HEK293 (cell line): ENCODE measurements at regions not wholly inside any gene's neighbourhood (a gene's known extent, or its start where the extent isn't known, plus 50 kb on each side); places are given as distances from the start of the nearest gene placed in this dataset.

ENCODE experiments used
- CTCF ChIA-PET: fragments of 350-600 bp; formaldehyde crosslinking; extraction: SDS; loops from one replicate; lab custom pipeline; 2021; ENCODE audit warnings: antibody characterized with exemption; lab: Yijun Ruan, JAX
- POLR2A ChIA-PET: fragments of 300-600 bp; formaldehyde crosslinking; extraction: SDS; loops from one replicate; lab custom pipeline; 2020; ENCODE audit warnings: antibody characterized with exemption, inconsistent platforms; lab: Yijun Ruan, JAX
- H3K27ac ChIP-seq: fragments of 200-500 bp; sonication (Bioruptor generic); 2 replicates; pipeline ENCODE4 v1.5.1; 2014; ENCODE audit warnings: low read depth, low read length, control low read depth, inconsistent platforms; ENCODE audit errors: extremely low read depth
- H3K36me3 ChIP-seq, 2 experiments: fragments of 200-500 bp in 1 of 2; sonication (Bioruptor generic) in 1 of 2; 1 replicate in 1 of 2; 2 replicates in 1 of 2; pipeline ENCODE4 v1.5.1; 2014 to 2017; ENCODE audit warnings: inconsistent platforms in 2 of 2, low read length in 2 of 2; ENCODE audit not compliant: control insufficient read depth in 2 of 2, insufficient read depth in 1 of 2
- H3K4me1 ChIP-seq: fragments of 200-500 bp; sonication (Bioruptor generic); 2 replicates; pipeline ENCODE4 v1.5.1; 2014; ENCODE audit warnings: mild to moderate bottlenecking, low read length, inconsistent platforms; ENCODE audit not compliant: control insufficient read depth, insufficient read depth
- H3K4me3 ChIP-seq: 2 replicates; pipeline ENCODE4 v1.5.1; 2011; ENCODE audit warnings: low read depth, mild to moderate bottlenecking, control low read depth, low read length, moderate library complexity
- H3K9me3 ChIP-seq: fragments of 200-500 bp; sonication (Bioruptor generic); 2 replicates; pipeline ENCODE4 v1.5.1; 2014; ENCODE audit warnings: low read depth, low read length, inconsistent platforms; ENCODE audit not compliant: control insufficient read depth, insufficient read depth
- BCL11A ChIP-seq: fragments of 450-650 bp; formaldehyde crosslinking; IDR thresholded peaks from 2 replicates; pipeline ENCODE4 v1.5.1; 2016; ENCODE audit warnings: low read depth, missing biosample characterization, missing genetic modification characterization
- ZEB2 ChIP-seq: fragments of 450-650 bp; formaldehyde crosslinking; IDR thresholded peaks from 2 replicates; pipeline ENCODE4 v1.5.1; 2016; ENCODE audit warnings: missing biosample characterization, missing genetic modification characterization
- ZIC2 ChIP-seq: fragments of 450-650 bp; formaldehyde crosslinking; IDR thresholded peaks from 2 replicates; pipeline ENCODE4 v1.5.1; 2016; ENCODE audit warnings: missing biosample characterization, missing genetic modification characterization
- ZNF114 ChIP-seq: fragments of 450-650 bp; formaldehyde crosslinking; IDR thresholded peaks from 2 replicates; pipeline ENCODE4 v1.5.0; 2017; ENCODE audit warnings: missing biosample characterization, missing genetic modification characterization
- ZNF155 ChIP-seq: fragments of 450-650 bp; formaldehyde crosslinking; IDR thresholded peaks from 2 replicates; pipeline ENCODE4 v1.5.1; 2016; ENCODE audit warnings: missing biosample characterization, missing genetic modification characterization
- ZNF16 ChIP-seq: fragments of 450-650 bp; formaldehyde crosslinking; IDR thresholded peaks from 2 replicates; pipeline ENCODE4 v1.5.1; 2016; ENCODE audit warnings: low read depth, missing biosample characterization, missing genetic modification characterization
- ZNF169 ChIP-seq: fragments of 450-650 bp; formaldehyde crosslinking; IDR thresholded peaks from 2 replicates; pipeline ENCODE4 v1.5.1; 2016; ENCODE audit warnings: missing biosample characterization, missing genetic modification characterization
- ZNF23 ChIP-seq: fragments of 450-650 bp; formaldehyde crosslinking; IDR thresholded peaks from 2 replicates; pipeline ENCODE4 v1.5.1; 2016; ENCODE audit warnings: missing biosample characterization, missing genetic modification characterization, borderline replicate concordance
- ZNF24 ChIP-seq: fragments of 450-650 bp; formaldehyde crosslinking; IDR thresholded peaks from 2 replicates; pipeline ENCODE4 v1.5.1; 2016; ENCODE audit warnings: missing biosample characterization, missing genetic modification characterization
- ZNF280C ChIP-seq: fragments of 450-650 bp; formaldehyde crosslinking; IDR thresholded peaks from 2 replicates; pipeline ENCODE4 v1.5.1; 2016; ENCODE audit warnings: missing biosample characterization, missing genetic modification characterization
- ZNF292 ChIP-seq: fragments of 450-650 bp; formaldehyde crosslinking; IDR thresholded peaks from 2 replicates; pipeline ENCODE4 v1.5.1; 2016; ENCODE audit warnings: low read depth, missing biosample characterization, missing genetic modification characterization, borderline replicate concordance
- ZNF302 ChIP-seq: fragments of 450-650 bp; formaldehyde crosslinking; IDR thresholded peaks from 2 replicates; pipeline ENCODE4 v1.5.1; 2016; ENCODE audit warnings: missing biosample characterization, missing genetic modification characterization, low read depth
- ZNF560 ChIP-seq: fragments of 450-650 bp; formaldehyde crosslinking; IDR thresholded peaks from 2 replicates; pipeline ENCODE4 v1.5.1; 2017; ENCODE audit warnings: missing biosample characterization, missing genetic modification characterization, borderline replicate concordance
- ZNF596 ChIP-seq: fragments of 450-650 bp; IDR thresholded peaks from 2 replicates; pipeline ENCODE4 v1.5.0; 2018; ENCODE audit warnings: missing biosample characterization, mild to moderate bottlenecking, missing genetic modification characterization, moderate library complexity
- ZNF626 ChIP-seq: fragments of 450-650 bp; sonication (Bioruptor Pico); formaldehyde crosslinking; IDR thresholded peaks from 2 replicates; pipeline ENCODE4 v1.5.1; 2018; ENCODE audit warnings: missing biosample characterization, missing genetic modification characterization, inconsistent platforms
- ZNF654 ChIP-seq: fragments of 450-650 bp; formaldehyde crosslinking; IDR thresholded peaks from 2 replicates; pipeline ENCODE4 v1.5.1; 2016; ENCODE audit warnings: low read depth, missing biosample characterization, missing genetic modification characterization
- ZNF701 ChIP-seq: fragments of 450-650 bp; formaldehyde crosslinking; IDR thresholded peaks from 2 replicates; pipeline ENCODE4 v1.5.1; 2016; ENCODE audit warnings: missing biosample characterization, missing genetic modification characterization
- TF ChIP-seq, protein P1 (sequence below): fragments of 450-650 bp; formaldehyde crosslinking; IDR thresholded peaks from 2 replicates; pipeline ENCODE4 v1.5.1; 2016; ENCODE audit warnings: missing biosample characterization, missing genetic modification characterization
- TF ChIP-seq, protein P2 (sequence below): fragments of 450-650 bp; formaldehyde crosslinking; IDR thresholded peaks from 2 replicates; pipeline ENCODE4 v1.5.1; 2016; ENCODE audit warnings: missing biosample characterization, missing genetic modification characterization
- TF ChIP-seq, protein P3 (sequence below): fragments of 450-650 bp; formaldehyde crosslinking; IDR thresholded peaks from 2 replicates; pipeline ENCODE4 v1.5.1; 2016; ENCODE audit warnings: missing biosample characterization, missing genetic modification characterization, borderline replicate concordance
- TF ChIP-seq, protein P4 (sequence below): fragments of 450-650 bp; formaldehyde crosslinking; IDR thresholded peaks from 2 replicates; pipeline ENCODE4 v1.5.1; 2016; ENCODE audit warnings: missing biosample characterization, missing genetic modification characterization

GRCh38 chr18:77701977-77702376 is 452.3 kb downstream of the GALR1 start:
- CTCF ChIA-PET = interaction anchor here (0.6 to 1.0 kb wide), 4 partner anchors 39 to 825 kb away, joined by 3 read pairs; no protein-coding TSS in a partner anchor
- Histone ChIP-seq H3K9me3 (no peaks in the 10 kb centered on the region), H3K4me3 (no peak overlapping the region), H3K36me3 (no peaks in the 10 kb centered on the region), H3K4me1 (no peaks in the 10 kb centered on the region), H3K27ac (no peak overlapping the region)
- TF ChIP-seq ZNF560 (tag by site-specific recombination) (no peak), BCL11A (tag by site-specific recombination) (no peak), ZEB2 (no peak), ZNF24 (tag by site-specific recombination) (no peak), ZNF292 (tag by site-specific recombination) (no peak), ZNF155 (tag by site-specific recombination) (no peak), ZNF302 (no peak), ZNF16 (tag by site-specific recombination) (no peak), ZIC2 (tag by site-specific recombination) (no peak), ZNF169 (no peak), ZNF23 (tag by site-specific recombination) (no peak), ZNF280C (tag by site-specific recombination) (no peak), ZNF596 (tag by site-specific recombination) (no peak), ZNF701 (tag by site-specific recombination) (no peak), ZNF114 (no peak)
- TF ChIP-seq, protein P1, sequence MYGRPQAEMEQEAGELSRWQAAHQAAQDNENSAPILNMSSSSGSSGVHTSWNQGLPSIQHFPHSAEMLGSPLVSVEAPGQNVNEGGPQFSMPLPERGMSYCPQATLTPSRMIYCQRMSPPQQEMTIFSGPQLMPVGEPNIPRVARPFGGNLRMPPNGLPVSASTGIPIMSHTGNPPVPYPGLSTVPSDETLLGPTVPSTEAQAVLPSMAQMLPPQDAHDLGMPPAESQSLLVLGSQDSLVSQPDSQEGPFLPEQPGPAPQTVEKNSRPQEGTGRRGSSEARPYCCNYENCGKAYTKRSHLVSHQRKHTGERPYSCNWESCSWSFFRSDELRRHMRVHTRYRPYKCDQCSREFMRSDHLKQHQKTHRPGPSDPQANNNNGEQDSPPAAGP = no peak
- TF ChIP-seq, protein P2, sequence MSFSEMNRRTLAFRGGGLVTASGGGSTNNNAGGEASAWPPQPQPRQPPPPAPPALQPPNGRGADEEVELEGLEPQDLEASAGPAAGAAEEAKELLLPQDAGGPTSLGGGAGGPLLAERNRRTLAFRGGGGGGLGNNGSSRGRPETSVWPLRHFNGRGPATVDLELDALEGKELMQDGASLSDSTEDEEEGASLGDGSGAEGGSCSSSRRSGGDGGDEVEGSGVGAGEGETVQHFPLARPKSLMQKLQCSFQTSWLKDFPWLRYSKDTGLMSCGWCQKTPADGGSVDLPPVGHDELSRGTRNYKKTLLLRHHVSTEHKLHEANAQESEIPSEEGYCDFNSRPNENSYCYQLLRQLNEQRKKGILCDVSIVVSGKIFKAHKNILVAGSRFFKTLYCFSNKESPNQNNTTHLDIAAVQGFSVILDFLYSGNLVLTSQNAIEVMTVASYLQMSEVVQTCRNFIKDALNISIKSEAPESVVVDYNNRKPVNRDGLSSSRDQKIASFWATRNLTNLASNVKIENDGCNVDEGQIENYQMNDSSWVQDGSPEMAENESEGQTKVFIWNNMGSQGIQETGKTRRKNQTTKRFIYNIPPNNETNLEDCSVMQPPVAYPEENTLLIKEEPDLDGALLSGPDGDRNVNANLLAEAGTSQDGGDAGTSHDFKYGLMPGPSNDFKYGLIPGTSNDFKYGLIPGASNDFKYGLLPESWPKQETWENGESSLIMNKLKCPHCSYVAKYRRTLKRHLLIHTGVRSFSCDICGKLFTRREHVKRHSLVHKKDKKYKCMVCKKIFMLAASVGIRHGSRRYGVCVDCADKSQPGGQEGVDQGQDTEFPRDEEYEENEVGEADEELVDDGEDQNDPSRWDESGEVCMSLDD (tag by site-specific recombination) = no peak
- POLR2A ChIA-PET = no interaction called here

DNA sequence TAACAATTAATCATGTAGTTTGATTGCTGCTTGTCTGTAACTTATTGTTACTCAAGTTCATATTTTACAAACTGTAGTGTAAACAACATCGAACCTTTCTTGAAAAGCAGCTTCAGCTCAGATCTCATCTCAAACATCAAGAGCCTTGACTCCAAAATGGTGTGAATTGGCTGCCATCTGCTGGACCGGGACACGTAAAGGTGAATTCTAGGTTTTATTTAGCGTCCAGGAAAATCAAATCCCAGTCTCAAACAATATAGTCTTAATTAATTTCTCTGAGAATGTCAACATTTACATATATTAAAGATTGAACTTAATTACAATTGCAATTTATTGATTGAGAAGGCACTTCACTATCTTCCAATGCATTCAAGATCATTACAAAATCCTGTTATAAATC is 453.0 kb downstream of the GALR1 start:
- no peak overlapping the region for H3K27ac ChIP-seq
- no peak overlapping the region for H3K4me3 ChIP-seq
- peak; percentile 11; the same call in 1 of the 2 replicates for TF ChIP-seq ZNF654 (tag by site-specific recombination)
- TF ChIP-seq, protein P3, sequence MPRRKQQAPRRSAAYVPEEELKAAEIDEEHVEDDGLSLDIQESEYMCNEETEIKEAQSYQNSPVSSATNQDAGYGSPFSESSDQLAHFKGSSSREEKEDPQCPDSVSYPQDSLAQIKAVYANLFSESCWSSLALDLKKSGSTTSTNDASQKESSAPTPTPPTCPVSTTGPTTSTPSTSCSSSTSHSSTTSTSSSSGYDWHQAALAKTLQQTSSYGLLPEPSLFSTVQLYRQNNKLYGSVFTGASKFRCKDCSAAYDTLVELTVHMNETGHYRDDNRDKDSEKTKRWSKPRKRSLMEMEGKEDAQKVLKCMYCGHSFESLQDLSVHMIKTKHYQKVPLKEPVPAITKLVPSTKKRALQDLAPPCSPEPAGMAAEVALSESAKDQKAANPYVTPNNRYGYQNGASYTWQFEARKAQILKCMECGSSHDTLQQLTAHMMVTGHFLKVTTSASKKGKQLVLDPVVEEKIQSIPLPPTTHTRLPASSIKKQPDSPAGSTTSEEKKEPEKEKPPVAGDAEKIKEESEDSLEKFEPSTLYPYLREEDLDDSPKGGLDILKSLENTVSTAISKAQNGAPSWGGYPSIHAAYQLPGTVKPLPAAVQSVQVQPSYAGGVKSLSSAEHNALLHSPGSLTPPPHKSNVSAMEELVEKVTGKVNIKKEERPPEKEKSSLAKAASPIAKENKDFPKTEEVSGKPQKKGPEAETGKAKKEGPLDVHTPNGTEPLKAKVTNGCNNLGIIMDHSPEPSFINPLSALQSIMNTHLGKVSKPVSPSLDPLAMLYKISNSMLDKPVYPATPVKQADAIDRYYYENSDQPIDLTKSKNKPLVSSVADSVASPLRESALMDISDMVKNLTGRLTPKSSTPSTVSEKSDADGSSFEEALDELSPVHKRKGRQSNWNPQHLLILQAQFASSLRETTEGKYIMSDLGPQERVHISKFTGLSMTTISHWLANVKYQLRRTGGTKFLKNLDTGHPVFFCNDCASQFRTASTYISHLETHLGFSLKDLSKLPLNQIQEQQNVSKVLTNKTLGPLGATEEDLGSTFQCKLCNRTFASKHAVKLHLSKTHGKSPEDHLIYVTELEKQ = no peak
- TF ChIP-seq ZNF626 (tag by site-specific recombination) = no peak
- TF ChIP-seq, protein P4, sequence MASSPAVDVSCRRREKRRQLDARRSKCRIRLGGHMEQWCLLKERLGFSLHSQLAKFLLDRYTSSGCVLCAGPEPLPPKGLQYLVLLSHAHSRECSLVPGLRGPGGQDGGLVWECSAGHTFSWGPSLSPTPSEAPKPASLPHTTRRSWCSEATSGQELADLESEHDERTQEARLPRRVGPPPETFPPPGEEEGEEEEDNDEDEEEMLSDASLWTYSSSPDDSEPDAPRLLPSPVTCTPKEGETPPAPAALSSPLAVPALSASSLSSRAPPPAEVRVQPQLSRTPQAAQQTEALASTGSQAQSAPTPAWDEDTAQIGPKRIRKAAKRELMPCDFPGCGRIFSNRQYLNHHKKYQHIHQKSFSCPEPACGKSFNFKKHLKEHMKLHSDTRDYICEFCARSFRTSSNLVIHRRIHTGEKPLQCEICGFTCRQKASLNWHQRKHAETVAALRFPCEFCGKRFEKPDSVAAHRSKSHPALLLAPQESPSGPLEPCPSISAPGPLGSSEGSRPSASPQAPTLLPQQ (tag by site-specific recombination) = no peak
- ChIA-PET POLR2A (no interaction called here), CTCF (interaction anchor here (0.6 to 1.0 kb wide), 5 partner anchors 38 to 826 kb away, joined by 3 read pairs; no protein-coding TSS in a partner anchor)
- H3K4me1 ChIP-seq = no peaks in the 10 kb centered on the region
- H3K36me3 ChIP-seq = no peaks in the 10 kb centered on the region
- H3K9me3 ChIP-seq = no peaks in the 10 kb centered on the region
